GM12878 (cell line): ENCODE measurements at regions not wholly inside any gene's neighbourhood (a gene's known extent, or its start where the extent isn't known, plus 50 kb on each side); places are given as distances from the start of the nearest gene placed in this dataset.
"Not testable (repeated sequence)": the region's sequence is repeated elsewhere in the genome, so short reads cannot be mapped to it uniquely, and the experiment has no call there.

Experiments used
- ATAC-seq: fragments of 200-7000 bp; cut with Tn5 transposase; 3 replicates; pipeline ENCODE4 v1.9.1; 2020; ENCODE audit warnings: mild to moderate bottlenecking, moderate library complexity
- BruUV-seq: library from RNA; stranded (reverse); fragments of 400-500 nt; replicated peaks from 2 replicates; lab custom pipeline; 2021; lab: Mats Ljungman, UMichigan
- CTCF ChIA-PET: fragments of 300-600 bp; sonication (Branson Sonifier 250); formaldehyde crosslinking; extraction: SDS; loops from one replicate; lab custom pipeline; 2021; ENCODE audit warnings: inconsistent platforms; lab: Yijun Ruan, JAX
- POLR2A ChIA-PET: fragments of 350-600 bp; formaldehyde crosslinking; extraction: SDS; loops from one replicate; lab custom pipeline; 2021; ENCODE audit warnings: inconsistent platforms; lab: Charles Lee
- RAD21 ChIA-PET: fragments of 300-600 bp; sonication (Branson Sonifier 250); formaldehyde crosslinking; loops from one replicate; lab custom pipeline; 2023; ENCODE audit warnings: antibody characterized with exemption; ENCODE audit not compliant: unreplicated experiment; lab: Charles Lee
- SMC1A ChIA-PET: fragments of 300-600 bp; sonication (Branson Sonifier 250); formaldehyde crosslinking; loops from one replicate; lab custom pipeline; 2023; ENCODE audit not compliant: unreplicated experiment, uncharacterized antibody; lab: Charles Lee
- DNase-seq: peaks from one replicate; pipeline ENCODE4 v3.0.0-alpha.2; 2011; ENCODE audit warnings: low read depth, low spot score
- FAIRE-seq: peaks from 3 replicates; lab custom pipeline; 2011; peaks lifted over from hg19 to GRCh38; lab: Jason Lieb, UNC
- H2AFZ ChIP-seq: 2 replicates; pipeline ENCODE4 v1.6.0; 2011; ENCODE audit warnings: low read depth, low read length, control low read depth; ENCODE audit not compliant: control insufficient read depth
- H3K27ac ChIP-seq: 2 replicates; pipeline ENCODE4 v1.5.1; 2011; ENCODE audit warnings: control low read depth; ENCODE audit not compliant: control insufficient read depth, insufficient read depth
- H3K27me3 ChIP-seq, 2 experiments: replicated peaks in 1 of 2; 2 replicates each; pipeline versions ENCODE4 v1.6.0 to v1.6.1; 2011; ENCODE audit warnings: low read length in 1 of 2; ENCODE audit not compliant: control insufficient read depth in 2 of 2, insufficient read depth in 2 of 2
- H3K36me3 ChIP-seq, 2 experiments: 2 replicates each; pipeline ENCODE4 v1.5.1; 2011; ENCODE audit warnings: low read length in 1 of 2; ENCODE audit not compliant: control insufficient read depth in 2 of 2, insufficient read depth in 2 of 2
- H3K4me1 ChIP-seq: 2 replicates; pipeline ENCODE4 v1.6.1; 2011; ENCODE audit warnings: mild to moderate bottlenecking, low read length, moderate library complexity, mixed read lengths; ENCODE audit not compliant: control insufficient read depth, insufficient read depth
- H3K4me2 ChIP-seq: 2 replicates; pipeline ENCODE4 v1.6.0; 2011; ENCODE audit warnings: control low read depth; ENCODE audit not compliant: control insufficient read depth, insufficient read depth
- H3K4me3 ChIP-seq: fragments of 200-600 bp; sonication (generic); 2 replicates; pipeline ENCODE4 v1.5.1; 2016
- H3K79me2 ChIP-seq: 2 replicates; pipeline ENCODE4 v1.6.0; 2011; ENCODE audit warnings: low read length; ENCODE audit not compliant: control insufficient read depth, insufficient read depth
- H3K9ac ChIP-seq: 2 replicates; pipeline ENCODE4 v1.8.0; 2011; ENCODE audit warnings: low read length, control low read depth, mixed read lengths; ENCODE audit not compliant: control insufficient read depth, insufficient read depth
- H3K9me3 ChIP-seq: replicated peaks from 3 replicates; pipeline ENCODE4 v1.5.1; 2011; ENCODE audit warnings: mild to moderate bottlenecking, low read length; ENCODE audit not compliant: control insufficient read depth, insufficient read depth
- H4K20me1 ChIP-seq: 2 replicates; pipeline ENCODE4 v1.6.0; 2011; ENCODE audit not compliant: control insufficient read depth, insufficient read depth
- CBFB ChIP-seq: IDR thresholded peaks from 2 replicates; pipeline ENCODE4 v1.6.1; 2016; ENCODE audit warnings: antibody characterized with exemption, low read depth
- ESRRA ChIP-seq: IDR thresholded peaks from 2 replicates; pipeline ENCODE4 v1.6.1; 2012; ENCODE audit warnings: mild to moderate bottlenecking, low read length, improper control_type of control experiment
- HDAC6 ChIP-seq: fragments of 200-600 bp; sonication (generic); IDR thresholded peaks from one replicate; pipeline ENCODE4 v1.8.0; 2017; ENCODE audit warnings: antibody characterized with exemption; ENCODE audit not compliant: unreplicated experiment
- MXI1 ChIP-seq: fragments of 150-350 bp; IDR thresholded peaks from 2 replicates; pipeline ENCODE4 v1.6.1; 2011; ENCODE audit warnings: low read depth, mild to moderate bottlenecking, inconsistent platforms, low read length, improper control_type of control experiment
- POU2F2 ChIP-seq: IDR thresholded peaks from 3 replicates; pipeline ENCODE4 v1.6.1; 2011; ENCODE audit warnings: low read depth, mild to moderate bottlenecking, low read length, borderline replicate concordance
- RAD21 ChIP-seq: IDR thresholded peaks from 2 replicates; pipeline ENCODE4 v1.6.1; 2011; ENCODE audit warnings: mild to moderate bottlenecking, low read depth, low read length, moderate library complexity; ENCODE audit not compliant: insufficient read depth
- TARDBP ChIP-seq: IDR thresholded peaks from 2 replicates; pipeline ENCODE4 v1.6.1; 2016; ENCODE audit warnings: borderline replicate concordance
- TCF3 ChIP-seq: IDR thresholded peaks from 2 replicates; pipeline ENCODE4 v1.6.1; 2012; ENCODE audit warnings: low read depth, mild to moderate bottlenecking, low read length, borderline replicate concordance; ENCODE audit not compliant: insufficient read depth
- YY1 ChIP-seq: IDR thresholded peaks from 2 replicates; pipeline ENCODE4 v1.6.1; 2011; ENCODE audit warnings: low read depth, mild to moderate bottlenecking, low read length
- WGBS: methylation state at CpG from one replicate; pipeline ENCODE4 v1.1.6; 2016; ENCODE audit warnings: low lambda C conversion rate; ENCODE audit not compliant: insufficient replicate concordance, insufficient coverage; ENCODE audit errors: missing lambda C conversion rate; 5-methylcytosine and 5-hydroxymethylcytosine counted together
- in situ Hi-C: fragments of 300-500 bp; cut with MboI; formaldehyde crosslinking; loops from 9 replicates; pipeline ENCODE4 v1.14.3; 2018; ENCODE audit warnings: mixed read lengths
- intact Hi-C: fragments of 100-400 bp; cut with micrococcal nuclease; formaldehyde crosslinking; loops from one replicate; pipeline ENCODE4 v1.14.2; 2022; ENCODE audit not compliant: unreplicated experiment
- TF ChIP-seq, protein P1 (sequence below), 3 experiments: IDR thresholded peaks in 2 of 3; conservative IDR thresholded peaks in 1 of 3; 2 replicates each; pipeline ENCODE4 v1.5.1; 2011; ENCODE audit warnings: low read depth in 3 of 3, low read length in 3 of 3, mild to moderate bottlenecking in 3 of 3, control low read depth in 2 of 3, moderate library complexity in 2 of 3, inconsistent platforms in 1 of 3, mixed read lengths in 1 of 3; ENCODE audit not compliant: control insufficient read depth in 2 of 3, insufficient read depth in 1 of 3; ENCODE audit errors: extremely low read depth in 1 of 3
- TF ChIP-seq, protein P2 (sequence below): IDR thresholded peaks from 2 replicates; pipeline ENCODE4 v1.6.1; 2011; ENCODE audit warnings: low read depth, mild to moderate bottlenecking, low read length, moderate library complexity, borderline replicate concordance; ENCODE audit errors: extremely low read depth

GRCh38 chr10:33831591-33831990, 497.1 kb upstream of the NRP1 start (continued):
- TF ChIP-seq, protein P1, sequence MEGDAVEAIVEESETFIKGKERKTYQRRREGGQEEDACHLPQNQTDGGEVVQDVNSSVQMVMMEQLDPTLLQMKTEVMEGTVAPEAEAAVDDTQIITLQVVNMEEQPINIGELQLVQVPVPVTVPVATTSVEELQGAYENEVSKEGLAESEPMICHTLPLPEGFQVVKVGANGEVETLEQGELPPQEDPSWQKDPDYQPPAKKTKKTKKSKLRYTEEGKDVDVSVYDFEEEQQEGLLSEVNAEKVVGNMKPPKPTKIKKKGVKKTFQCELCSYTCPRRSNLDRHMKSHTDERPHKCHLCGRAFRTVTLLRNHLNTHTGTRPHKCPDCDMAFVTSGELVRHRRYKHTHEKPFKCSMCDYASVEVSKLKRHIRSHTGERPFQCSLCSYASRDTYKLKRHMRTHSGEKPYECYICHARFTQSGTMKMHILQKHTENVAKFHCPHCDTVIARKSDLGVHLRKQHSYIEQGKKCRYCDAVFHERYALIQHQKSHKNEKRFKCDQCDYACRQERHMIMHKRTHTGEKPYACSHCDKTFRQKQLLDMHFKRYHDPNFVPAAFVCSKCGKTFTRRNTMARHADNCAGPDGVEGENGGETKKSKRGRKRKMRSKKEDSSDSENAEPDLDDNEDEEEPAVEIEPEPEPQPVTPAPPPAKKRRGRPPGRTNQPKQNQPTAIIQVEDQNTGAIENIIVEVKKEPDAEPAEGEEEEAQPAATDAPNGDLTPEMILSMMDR (IDR thresholded peaks at IDR 0.05 in 2 of 3, conservative IDR thresholded peaks at IDR 0.05 in 1 of 3; ENCODE audit: control insufficient read depth in 2 of 3, extremely low read depth in 1 of 3, insufficient read depth in 1 of 3, low read depth in 3 of 3, low read length in 3 of 3): no peak
- TF ChIP-seq TCF3 (no peak), ESRRA (no peak)

GRCh38 chr10:33829899-33830298, 495.4 kb upstream of the NRP1 start:
- intact Hi-C loops, H3K79me2 ChIP-seq, BruUV-seq, H3K27me3 ChIP-seq, H2AFZ ChIP-seq, H3K36me3 ChIP-seq, H3K9ac ChIP-seq, in situ Hi-C loops, FAIRE-seq, H3K4me1 ChIP-seq, H3K4me2 ChIP-seq, RAD21 ChIA-PET, H4K20me1 ChIP-seq, ATAC-seq, SMC1A ChIA-PET, H3K27ac ChIP-seq, H3K4me3 ChIP-seq, DNase-seq, H3K9me3 ChIP-seq, POLR2A ChIA-PET: not testable (repeated sequence)
- CTCF ChIA-PET: interaction anchor here (0.6 kb wide), 1 partner anchor 572 kb away, joined by 3 read pairs; no protein-coding TSS in a partner anchor
- 40% methylated on average over 3 of the region's 3 CpGs for WGBS

- ChIA-PET POLR2A (no interaction called here), SMC1A (interaction anchor here (1.3 kb wide), 1 partner anchor 11 kb away, joined by 3 read pairs; no protein-coding TSS in a partner anchor), CTCF (no interaction called here), RAD21 (no interaction called here)
- Histone ChIP-seq H2AFZ (no peak overlapping the region), H3K4me2 (no peak overlapping the region), H3K4me1 (no peaks in the 10 kb centered on the region), H4K20me1 (no peaks in the 10 kb centered on the region), H3K79me2 (no peaks in the 10 kb centered on the region), H3K27me3 (no peaks in the 10 kb centered on the region), H3K27ac (no peak overlapping the region), H3K36me3 (no peaks in the 10 kb centered on the region), H3K9me3 (no peaks in the 10 kb centered on the region), H3K4me3 (no peak overlapping the region), H3K9ac (no peak overlapping the region)
- BruUV-seq: no TSS peak
- no peak for FAIRE-seq
- intact Hi-C loops: no loop called here
- in situ Hi-C loops: no loop called here
- WGBS: 63% methylated on average over 4 of the region's 4 CpGs
- no peak for DNase-seq
- no peak for ATAC-seq
- TF ChIP-seq RAD21 (no peak), CBFB (no peak), YY1 (no peak), HDAC6 (no peak), POU2F2 (no peak), TARDBP (no peak), MXI1 (no peak)
- TF ChIP-seq, protein P2, sequence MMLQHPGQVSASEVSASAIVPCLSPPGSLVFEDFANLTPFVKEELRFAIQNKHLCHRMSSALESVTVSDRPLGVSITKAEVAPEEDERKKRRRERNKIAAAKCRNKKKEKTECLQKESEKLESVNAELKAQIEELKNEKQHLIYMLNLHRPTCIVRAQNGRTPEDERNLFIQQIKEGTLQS: no peak
Observed at GRCh38 chr10:33828592-33828991, 494.1 kb upstream of the NRP1 start.
